ENCODE measurements at regions not wholly inside any gene's neighbourhood (a gene's known extent, or its start where the extent isn't known, plus 50 kb on each side); places are given as distances from the start of the nearest gene placed in this dataset.

- ATAC-seq (replicated peaks; ENCODE audit: extremely low read depth, poor library complexity, severe bottlenecking), result no peak
- H3K4me3 Mint-ChIP-seq, result no peak overlapping the region
- peaks cover 44% of the 10 kb centered on the region for H3K27me3 Mint-ChIP-seq
Measured at GRCh38 chr17:33934696-33935095, 320.4 kb upstream of the CCL2 start.

GRCh38 chr17:33935822-33936221 is 319.3 kb upstream of the CCL2 start:
- Mint-ChIP-seq H3K4me1 (no peaks in the 10 kb centered on the region), H3K4me3 (no peak overlapping the region), H3K27me3 (peaks cover 36% of the 10 kb centered on the region), H3K9me3 (no peaks in the 10 kb centered on the region), H3K36me3 (ENCODE audit: insufficient read depth) (peaks cover 2% of the 10 kb centered on the region), H3K27ac (ENCODE audit: low read depth) (no peak overlapping the region)
- ATAC-seq (replicated peaks; ENCODE audit: extremely low read depth, poor library complexity, severe bottlenecking) (no peak), DNase-seq (ENCODE audit: low spot score in 2 of 2) (no peak)

More at GRCh38 chr17:33934696-33935095, 320.4 kb upstream of the CCL2 start:
- peaks cover 2% of the 10 kb centered on the region for H3K36me3 Mint-ChIP-seq (ENCODE audit: insufficient read depth)
- H3K27ac Mint-ChIP-seq (ENCODE audit: low read depth), result no peak overlapping the region
- H3K4me1 Mint-ChIP-seq, result no peaks in the 10 kb centered on the region
- H3K9me3 Mint-ChIP-seq, result no peaks in the 10 kb centered on the region
- DNase-seq (ENCODE audit: low spot score in 2 of 2), result no peak

GRCh38 chr17:33936764-33937163 is 318.3 kb upstream of the CCL2 start:
- H3K36me3 Mint-ChIP-seq (ENCODE audit: insufficient read depth), result peaks cover 2% of the 10 kb centered on the region
- no peak overlapping the region for H3K27ac Mint-ChIP-seq (ENCODE audit: low read depth)
- DNase-seq (ENCODE audit: low spot score in 2 of 2) (no peak), ATAC-seq (replicated peaks; ENCODE audit: extremely low read depth, poor library complexity, severe bottlenecking) (no peak)
- no peaks in the 10 kb centered on the region for H3K9me3 Mint-ChIP-seq
- H3K4me1 Mint-ChIP-seq, result no peaks in the 10 kb centered on the region
- H3K27me3 Mint-ChIP-seq, result peaks cover 43% of the 10 kb centered on the region
- no peak overlapping the region for H3K4me3 Mint-ChIP-seq

GRCh38 chr17:33939959-33940358 is 315.1 kb upstream of the CCL2 start:
- Mint-ChIP-seq H3K4me3 (no peak overlapping the region), H3K9me3 (no peaks in the 10 kb centered on the region), H3K4me1 (no peaks in the 10 kb centered on the region), H3K27ac (ENCODE audit: low read depth) (no peak overlapping the region), H3K36me3 (ENCODE audit: insufficient read depth) (peaks cover 2% of the 10 kb centered on the region), H3K27me3 (peaks cover 45% of the 10 kb centered on the region)
- DNase-seq (ENCODE audit: low spot score in 2 of 2) (no peak), ATAC-seq (replicated peaks; ENCODE audit: extremely low read depth, poor library complexity, severe bottlenecking) (no peak)

- Mint-ChIP-seq H3K4me1 (no peaks in the 10 kb centered on the region), H3K4me3 (no peak overlapping the region), H3K27ac (ENCODE audit: low read depth) (no peak overlapping the region), H3K27me3 (peaks cover 36% of the 10 kb centered on the region), H3K9me3 (no peaks in the 10 kb centered on the region), H3K36me3 (ENCODE audit: insufficient read depth) (peaks cover 2% of the 10 kb centered on the region)
- no peak for ATAC-seq (replicated peaks; ENCODE audit: extremely low read depth, poor library complexity, severe bottlenecking)
- no peak for DNase-seq (ENCODE audit: low spot score in 2 of 2)
Measured at GRCh38 chr17:33940769-33941370, 314.2 kb upstream of the CCL2 start.

GRCh38 chr17:33941744-33942143 is 313.3 kb upstream of the CCL2 start:
- H3K4me1 Mint-ChIP-seq, result no peaks in the 10 kb centered on the region
- peaks cover 2% of the 10 kb centered on the region for H3K36me3 Mint-ChIP-seq (ENCODE audit: insufficient read depth)
- peaks cover 39% of the 10 kb centered on the region for H3K27me3 Mint-ChIP-seq
- ATAC-seq (replicated peaks; ENCODE audit: extremely low read depth, poor library complexity, severe bottlenecking), result no peak
- DNase-seq (ENCODE audit: low spot score in 2 of 2), result no peak
- no peak overlapping the region for H3K4me3 Mint-ChIP-seq
- H3K9me3 Mint-ChIP-seq, result no peaks in the 10 kb centered on the region
- no peak overlapping the region for H3K27ac Mint-ChIP-seq (ENCODE audit: low read depth)

- DNase-seq (ENCODE audit: low spot score in 2 of 2) (no peak), ATAC-seq (replicated peaks; ENCODE audit: extremely low read depth, poor library complexity, severe bottlenecking) (no peak)
- Mint-ChIP-seq H3K27me3 (peaks cover 42% of the 10 kb centered on the region), H3K27ac (ENCODE audit: low read depth) (no peak overlapping the region), H3K9me3 (no peaks in the 10 kb centered on the region), H3K4me3 (no peak overlapping the region), H3K36me3 (ENCODE audit: insufficient read depth) (peaks cover 2% of the 10 kb centered on the region), H3K4me1 (no peaks in the 10 kb centered on the region)
Measured at GRCh38 chr17:33942414-33942813, 312.7 kb upstream of the CCL2 start.

GRCh38 chr17:33944412-33944811 is 310.7 kb upstream of the CCL2 start:
- ATAC-seq (replicated peaks; ENCODE audit: extremely low read depth, poor library complexity, severe bottlenecking), result no peak
- Mint-ChIP-seq H3K36me3 (ENCODE audit: insufficient read depth) (no peaks in the 10 kb centered on the region), H3K9me3 (no peaks in the 10 kb centered on the region), H3K27ac (ENCODE audit: low read depth) (no peak overlapping the region), H3K4me1 (no peaks in the 10 kb centered on the region), H3K27me3 (peaks cover 28% of the 10 kb centered on the region), H3K4me3 (no peak overlapping the region)
- no peak for DNase-seq (ENCODE audit: low spot score in 2 of 2)

- no peak for DNase-seq (ENCODE audit: low spot score in 2 of 2)
- Mint-ChIP-seq H3K27ac (ENCODE audit: low read depth) (no peak overlapping the region), H3K4me3 (no peak overlapping the region), H3K27me3 (peaks cover 28% of the 10 kb centered on the region), H3K9me3 (no peaks in the 10 kb centered on the region), H3K4me1 (no peaks in the 10 kb centered on the region), H3K36me3 (ENCODE audit: insufficient read depth) (no peaks in the 10 kb centered on the region)
- ATAC-seq (replicated peaks; ENCODE audit: extremely low read depth, poor library complexity, severe bottlenecking), result no peak
Measured at GRCh38 chr17:33944826-33945225, 310.3 kb upstream of the CCL2 start.

- DNase-seq (ENCODE audit: low spot score in 2 of 2), result no peak
- Mint-ChIP-seq H3K36me3 (ENCODE audit: insufficient read depth) (no peaks in the 10 kb centered on the region), H3K4me3 (no peak overlapping the region), H3K27ac (ENCODE audit: low read depth) (no peak overlapping the region), H3K4me1 (no peaks in the 10 kb centered on the region), H3K27me3 (peaks cover 28% of the 10 kb centered on the region), H3K9me3 (no peaks in the 10 kb centered on the region)
- ATAC-seq (replicated peaks; ENCODE audit: extremely low read depth, poor library complexity, severe bottlenecking), result no peak
Measured at GRCh38 chr17:33945646-33946546, 309.2 kb upstream of the CCL2 start.

- H3K27me3 Mint-ChIP-seq, result peaks cover 28% of the 10 kb centered on the region
- H3K4me1 Mint-ChIP-seq, result no peaks in the 10 kb centered on the region
- no peaks in the 10 kb centered on the region for H3K9me3 Mint-ChIP-seq
- no peak for ATAC-seq (replicated peaks; ENCODE audit: extremely low read depth, poor library complexity, severe bottlenecking)
- H3K4me3 Mint-ChIP-seq, result no peak overlapping the region
- no peak for DNase-seq (ENCODE audit: low spot score in 2 of 2)
- no peak overlapping the region for H3K27ac Mint-ChIP-seq (ENCODE audit: low read depth)
- H3K36me3 Mint-ChIP-seq (ENCODE audit: insufficient read depth), result no peaks in the 10 kb centered on the region
Measured at GRCh38 chr17:33947762-33948161, 307.3 kb upstream of the CCL2 start.

GRCh38 chr17:33948309-33948708 is 306.8 kb upstream of the CCL2 start:
- DNase-seq (ENCODE audit: low spot score in 2 of 2) (no peak), ATAC-seq (replicated peaks; ENCODE audit: extremely low read depth, poor library complexity, severe bottlenecking) (no peak)
- Mint-ChIP-seq H3K36me3 (ENCODE audit: insufficient read depth) (no peaks in the 10 kb centered on the region), H3K4me1 (no peaks in the 10 kb centered on the region), H3K4me3 (no peak overlapping the region), H3K27me3 (peaks cover 31% of the 10 kb centered on the region), H3K9me3 (no peaks in the 10 kb centered on the region), H3K27ac (ENCODE audit: low read depth) (no peak overlapping the region)

- DNase-seq (ENCODE audit: low spot score in 2 of 2) (no peak), ATAC-seq (replicated peaks; ENCODE audit: extremely low read depth, poor library complexity, severe bottlenecking) (no peak)
- Mint-ChIP-seq H3K4me1 (no peaks in the 10 kb centered on the region), H3K27ac (ENCODE audit: low read depth) (no peak overlapping the region), H3K27me3 (peaks cover 35% of the 10 kb centered on the region), H3K36me3 (ENCODE audit: insufficient read depth) (no peaks in the 10 kb centered on the region), H3K9me3 (no peaks in the 10 kb centered on the region), H3K4me3 (no peak overlapping the region)
Measured at GRCh38 chr17:33949100-33949499, 306.0 kb upstream of the CCL2 start.
